IgD-negative memory B cell (primary cell): ENCODE measurements at regions not wholly inside any gene's neighbourhood (a gene's known extent, or its start where the extent isn't known, plus 50 kb on each side); places are given as distances from the start of the nearest gene placed in this dataset.
"Not testable (repeated sequence)": the region's sequence is repeated elsewhere in the genome, so short reads cannot be mapped to it uniquely, and the experiment has no call there.

Experiments
- H3K27ac Mint-ChIP-seq, 3 donors: one replicate each; pipeline ENCODE4 v1.8.0; 2020 to 2022; ENCODE audit warnings: mild to moderate bottlenecking in 3 of 3, mixed read lengths in 3 of 3, moderate library complexity in 1 of 3
- H3K27me3 Mint-ChIP-seq: one replicate; pipeline ENCODE4 v1.8.0; 2021; ENCODE audit warnings: mixed read lengths
- H3K36me3 Mint-ChIP-seq: one replicate; pipeline ENCODE4 v1.8.0; 2020; ENCODE audit warnings: mild to moderate bottlenecking, mixed read lengths
- H3K4me1 Mint-ChIP-seq, 3 donors: one replicate each; pipeline ENCODE4 v1.8.0; 2020 to 2022; ENCODE audit warnings: mixed read lengths in 3 of 3, mild to moderate bottlenecking in 1 of 3
- H3K4me3 Mint-ChIP-seq, 4 donors: one replicate each; pipeline ENCODE4 v1.8.0; 2020 to 2022; ENCODE audit warnings: mild to moderate bottlenecking in 4 of 4, mixed read lengths in 4 of 4, moderate library complexity in 3 of 4
- H3K9me3 Mint-ChIP-seq, 3 donors: one replicate each; pipeline ENCODE4 v1.8.0; 2020 to 2021; ENCODE audit warnings: mixed read lengths in 3 of 3, mild to moderate bottlenecking in 1 of 3

DNA sequence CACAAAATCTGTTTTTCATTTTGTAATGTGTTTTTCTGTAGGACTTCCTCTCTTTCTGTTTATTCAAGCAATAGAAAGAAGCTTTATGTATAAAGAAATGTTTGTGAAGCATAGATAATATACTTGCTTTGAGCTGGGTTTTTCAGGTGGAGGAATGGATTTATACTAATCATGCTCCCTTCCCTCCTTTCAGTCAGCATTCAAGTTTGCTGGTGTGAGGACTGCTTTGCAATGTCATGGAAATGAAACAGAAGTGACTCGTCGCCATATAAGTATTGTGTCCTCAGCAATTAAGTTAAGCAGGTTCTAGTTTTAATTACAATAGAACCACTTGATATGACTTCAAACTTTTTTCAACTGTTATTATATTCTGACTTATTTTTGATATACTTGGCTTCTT, 1447.1 kb downstream of the PCDH19 start:
- H3K4me3 Mint-ChIP-seq = no peak overlapping the region
- no peaks in the 10 kb centered on the region for H3K9me3 Mint-ChIP-seq
- peaks cover 0 to 1% (median 0%) of the 10 kb centered on the region in 3 donors for H3K4me1 Mint-ChIP-seq
- no peak overlapping the region for H3K27ac Mint-ChIP-seq
- H3K36me3 Mint-ChIP-seq = no peaks in the 10 kb centered on the region
- H3K27me3 Mint-ChIP-seq = no peaks in the 10 kb centered on the region

DNA sequence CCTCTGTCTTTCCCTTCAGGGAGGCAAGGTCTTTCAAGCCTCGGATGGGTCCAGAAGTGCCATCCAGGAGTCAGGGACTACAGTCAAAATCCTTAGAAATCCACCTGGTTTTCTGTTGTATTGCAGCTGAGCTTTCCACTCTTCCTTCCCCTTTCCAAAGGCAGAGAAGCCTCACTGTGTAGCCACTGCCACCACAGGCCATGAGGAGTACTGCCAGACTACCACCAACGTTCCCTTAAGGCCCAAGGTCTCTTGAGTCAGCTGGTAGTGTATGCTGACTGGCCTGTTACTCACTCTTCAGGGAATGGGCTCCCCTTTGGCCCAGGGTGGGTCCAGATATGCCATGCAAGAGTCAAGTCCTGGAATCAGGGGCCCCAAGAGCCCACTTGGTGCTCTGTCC, 1454.1 kb downstream of the PCDH19 start:
- H3K4me1 Mint-ChIP-seq = peaks cover 0 to 1% (median 0%) of the 10 kb centered on the region in 3 donors
- H3K4me3 Mint-ChIP-seq = no peak overlapping the region
- H3K9me3 Mint-ChIP-seq = peaks cover 2 to 12% (median 4%) of the 10 kb centered on the region in 3 donors
- H3K36me3 Mint-ChIP-seq = no peaks in the 10 kb centered on the region
- no peak overlapping the region for H3K27ac Mint-ChIP-seq
- H3K27me3 Mint-ChIP-seq = no peaks in the 10 kb centered on the region

GRCh38 chrX:98939456-98939855, 1470.6 kb downstream of the PCDH19 start:
- Mint-ChIP-seq H3K27me3 (no peaks in the 10 kb centered on the region), H3K4me3 (no peak overlapping the region), H3K9me3 (peaks cover 0 to 3% (median 0%) of the 10 kb centered on the region in 3 donors), H3K4me1 (no peaks in the 10 kb centered on the region), H3K27ac (no peak overlapping the region), H3K36me3 (no peaks in the 10 kb centered on the region)

DNA sequence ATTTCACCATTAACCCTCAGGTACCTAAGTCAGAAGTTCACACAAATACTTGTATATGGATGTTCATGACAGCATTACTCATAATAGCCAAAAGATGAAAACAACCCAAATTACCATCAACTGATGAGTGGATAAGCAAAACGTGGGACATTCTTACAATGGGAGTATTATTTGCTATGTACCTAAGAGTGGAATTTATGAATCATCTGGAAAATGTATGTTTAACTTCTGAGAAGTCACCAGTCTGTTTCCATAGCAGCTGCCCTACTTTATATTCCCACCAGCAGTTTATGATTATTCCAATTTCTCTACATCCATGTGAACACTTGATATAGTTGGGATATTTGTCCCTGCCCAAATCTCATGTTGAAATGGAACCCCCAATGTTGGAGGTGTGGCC, 1478.9 kb downstream of the PCDH19 start:
- Mint-ChIP-seq H3K4me1 (no peaks in the 10 kb centered on the region), H3K27me3 (no peaks in the 10 kb centered on the region), H3K36me3 (no peaks in the 10 kb centered on the region), H3K9me3 (peaks cover 0 to under 1% (median 0%) of the 10 kb centered on the region in 3 donors), H3K4me3 (no peak overlapping the region), H3K27ac (no peak overlapping the region)

- no peak overlapping the region for H3K27ac Mint-ChIP-seq
- H3K27me3 Mint-ChIP-seq = no peaks in the 10 kb centered on the region
- no peak overlapping the region for H3K4me3 Mint-ChIP-seq
- no peaks in the 10 kb centered on the region for H3K36me3 Mint-ChIP-seq
- no peaks in the 10 kb centered on the region for H3K4me1 Mint-ChIP-seq
- peaks cover 0 to 5% (median 5%) of the 10 kb centered on the region in 3 donors for H3K9me3 Mint-ChIP-seq
These were observed 1485.6 kb downstream of the PCDH19 start for GRCh38 chrX:98924511-98924910.

- Mint-ChIP-seq H3K27ac (no peak overlapping the region), H3K4me1 (no peaks in the 10 kb centered on the region), H3K9me3 (peaks cover 0 to 1% (median 0%) of the 10 kb centered on the region in 3 donors), H3K27me3 (no peaks in the 10 kb centered on the region), H3K36me3 (no peaks in the 10 kb centered on the region), H3K4me3 (no peak overlapping the region)
These were observed 1512.9 kb downstream of the PCDH19 start for GRCh38 chrX:98897191-98897590.

DNA sequence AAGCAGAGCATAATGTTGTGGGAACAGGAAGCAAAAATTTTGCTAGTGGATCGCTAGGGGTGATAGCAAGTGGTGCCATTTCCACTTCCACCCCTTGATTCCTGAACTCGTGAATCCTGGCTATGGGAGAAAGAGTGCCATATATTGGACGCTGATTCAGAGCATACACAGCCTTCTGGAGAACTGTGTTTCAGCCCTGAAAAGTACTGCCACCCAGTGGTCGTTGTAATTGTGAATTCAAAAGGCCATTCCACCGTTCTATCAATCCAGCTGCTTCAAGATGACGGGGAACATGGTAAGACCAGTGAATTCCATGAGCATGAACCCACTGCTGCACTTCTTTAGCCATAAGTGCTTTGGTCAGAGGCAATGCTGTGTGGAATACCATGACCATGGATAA, 1559.4 kb downstream of the PCDH19 start:
- not testable (repeated sequence) for H3K4me1 Mint-ChIP-seq, H3K27ac Mint-ChIP-seq, H3K27me3 Mint-ChIP-seq, H3K4me3 Mint-ChIP-seq, H3K36me3 Mint-ChIP-seq, H3K9me3 Mint-ChIP-seq
